GM12878 (cell line): ENCODE measurements at regions not wholly inside any gene's neighbourhood (a gene's known extent, or its start where the extent isn't known, plus 50 kb on each side); places are given as distances from the start of the nearest gene placed in this dataset.

ENCODE experiments used
- ATAC-seq: fragments of 200-7000 bp; cut with Tn5 transposase; 3 replicates; pipeline ENCODE4 v1.9.1; 2020; ENCODE audit warnings: mild to moderate bottlenecking, moderate library complexity
- BruUV-seq: library from RNA; stranded (reverse); fragments of 400-500 nt; replicated peaks from 2 replicates; lab custom pipeline; 2021; lab: Mats Ljungman, UMichigan
- CTCF ChIA-PET: fragments of 300-600 bp; sonication (Branson Sonifier 250); formaldehyde crosslinking; extraction: SDS; loops from one replicate; lab custom pipeline; 2021; ENCODE audit warnings: inconsistent platforms; lab: Yijun Ruan, JAX
- POLR2A ChIA-PET: fragments of 350-600 bp; formaldehyde crosslinking; extraction: SDS; loops from one replicate; lab custom pipeline; 2021; ENCODE audit warnings: inconsistent platforms; lab: Charles Lee
- RAD21 ChIA-PET: fragments of 300-600 bp; sonication (Branson Sonifier 250); formaldehyde crosslinking; loops from one replicate; lab custom pipeline; 2023; ENCODE audit warnings: antibody characterized with exemption; ENCODE audit not compliant: unreplicated experiment; lab: Charles Lee
- SMC1A ChIA-PET: fragments of 300-600 bp; sonication (Branson Sonifier 250); formaldehyde crosslinking; loops from one replicate; lab custom pipeline; 2023; ENCODE audit not compliant: unreplicated experiment, uncharacterized antibody; lab: Charles Lee
- DNase-seq: peaks from one replicate; pipeline ENCODE4 v3.0.0-alpha.2; 2011; ENCODE audit warnings: low read depth, low spot score
- FAIRE-seq: peaks from 3 replicates; lab custom pipeline; 2011; peaks lifted over from hg19 to GRCh38; lab: Jason Lieb, UNC
- H2AFZ ChIP-seq: 2 replicates; pipeline ENCODE4 v1.6.0; 2011; ENCODE audit warnings: low read depth, low read length, control low read depth; ENCODE audit not compliant: control insufficient read depth
- H3K27ac ChIP-seq: 2 replicates; pipeline ENCODE4 v1.5.1; 2011; ENCODE audit warnings: control low read depth; ENCODE audit not compliant: control insufficient read depth, insufficient read depth
- H3K27me3 ChIP-seq, 2 experiments: replicated peaks in 1 of 2; 2 replicates each; pipeline versions ENCODE4 v1.6.0 to v1.6.1; 2011; ENCODE audit warnings: low read length in 1 of 2; ENCODE audit not compliant: control insufficient read depth in 2 of 2, insufficient read depth in 2 of 2
- H3K36me3 ChIP-seq, 2 experiments: 2 replicates each; pipeline ENCODE4 v1.5.1; 2011; ENCODE audit warnings: low read length in 1 of 2; ENCODE audit not compliant: control insufficient read depth in 2 of 2, insufficient read depth in 2 of 2
- H3K4me1 ChIP-seq: 2 replicates; pipeline ENCODE4 v1.6.1; 2011; ENCODE audit warnings: mild to moderate bottlenecking, low read length, moderate library complexity, mixed read lengths; ENCODE audit not compliant: control insufficient read depth, insufficient read depth
- H3K4me2 ChIP-seq: 2 replicates; pipeline ENCODE4 v1.6.0; 2011; ENCODE audit warnings: control low read depth; ENCODE audit not compliant: control insufficient read depth, insufficient read depth
- H3K4me3 ChIP-seq: fragments of 200-600 bp; sonication (generic); 2 replicates; pipeline ENCODE4 v1.5.1; 2016
- H3K79me2 ChIP-seq: 2 replicates; pipeline ENCODE4 v1.6.0; 2011; ENCODE audit warnings: low read length; ENCODE audit not compliant: control insufficient read depth, insufficient read depth
- H3K9ac ChIP-seq: 2 replicates; pipeline ENCODE4 v1.8.0; 2011; ENCODE audit warnings: low read length, control low read depth, mixed read lengths; ENCODE audit not compliant: control insufficient read depth, insufficient read depth
- H3K9me3 ChIP-seq: replicated peaks from 3 replicates; pipeline ENCODE4 v1.5.1; 2011; ENCODE audit warnings: mild to moderate bottlenecking, low read length; ENCODE audit not compliant: control insufficient read depth, insufficient read depth
- H4K20me1 ChIP-seq: 2 replicates; pipeline ENCODE4 v1.6.0; 2011; ENCODE audit not compliant: control insufficient read depth, insufficient read depth
- BCL3 ChIP-seq: IDR thresholded peaks from 2 replicates; pipeline ENCODE4 v1.6.1; 2011; ENCODE audit warnings: borderline replicate concordance, low read depth, mild to moderate bottlenecking, moderate library complexity, low read length; ENCODE audit not compliant: insufficient read depth, poor library complexity, severe bottlenecking
- CBX3 ChIP-seq: fragments of 200-600 bp; sonication (generic); IDR thresholded peaks from 2 replicates; pipeline ENCODE4 v1.6.1; 2016; ENCODE audit warnings: low read depth, borderline replicate concordance
- IKZF1 ChIP-seq: fragments of 450-650 bp; conservative IDR thresholded peaks from 2 replicates; pipeline ENCODE4 v1.6.1; 2017; ENCODE audit warnings: antibody characterized with exemption, mild to moderate bottlenecking
- KLF5 ChIP-seq: fragments of 450-650 bp; IDR thresholded peaks from 2 replicates; pipeline ENCODE4 v1.6.1; 2014; ENCODE audit warnings: mild to moderate bottlenecking; ENCODE audit not compliant: partially characterized antibody
- LARP7 ChIP-seq: fragments of 450-650 bp; IDR thresholded peaks from 2 replicates; pipeline ENCODE4 v1.6.1; 2017; ENCODE audit warnings: mild to moderate bottlenecking
- NFYB ChIP-seq: IDR thresholded peaks from 2 replicates; pipeline ENCODE4 v1.6.1; 2011; ENCODE audit warnings: low read depth, mild to moderate bottlenecking, low read length, improper control_type of control experiment, moderate library complexity; ENCODE audit not compliant: insufficient read depth
- PAX8 ChIP-seq: fragments of 450-650 bp; IDR thresholded peaks from 2 replicates; pipeline ENCODE4 v1.6.1; 2017; ENCODE audit warnings: mild to moderate bottlenecking, moderate library complexity
- SUZ12 ChIP-seq: fragments of 200-600 bp; sonication (generic); IDR thresholded peaks from one replicate; pipeline ENCODE4 v1.6.1; 2018; ENCODE audit warnings: antibody characterized with exemption, mild to moderate bottlenecking; ENCODE audit not compliant: unreplicated experiment
- TCF3 ChIP-seq: IDR thresholded peaks from 2 replicates; pipeline ENCODE4 v1.6.1; 2012; ENCODE audit warnings: low read depth, mild to moderate bottlenecking, low read length, borderline replicate concordance; ENCODE audit not compliant: insufficient read depth
- TCF7 ChIP-seq: IDR thresholded peaks from 2 replicates; pipeline ENCODE4 v1.6.1; 2014; ENCODE audit warnings: antibody characterized with exemption, borderline replicate concordance
- ZNF622 ChIP-seq: fragments of 450-650 bp; IDR thresholded peaks from 2 replicates; pipeline ENCODE4 v1.6.1; 2017; ENCODE audit warnings: mild to moderate bottlenecking, inconsistent platforms
- ZZZ3 ChIP-seq: IDR thresholded peaks from 2 replicates; pipeline ENCODE4 v1.6.1; 2011; ENCODE audit warnings: low read depth; ENCODE audit not compliant: control insufficient read depth, insufficient read length
- WGBS: methylation state at CpG from one replicate; pipeline ENCODE4 v1.1.6; 2016; ENCODE audit warnings: low lambda C conversion rate; ENCODE audit not compliant: insufficient replicate concordance, insufficient coverage; ENCODE audit errors: missing lambda C conversion rate; 5-methylcytosine and 5-hydroxymethylcytosine counted together
- in situ Hi-C: fragments of 300-500 bp; cut with MboI; formaldehyde crosslinking; loops from 9 replicates; pipeline ENCODE4 v1.14.3; 2018; ENCODE audit warnings: mixed read lengths
- intact Hi-C: fragments of 100-400 bp; cut with micrococcal nuclease; formaldehyde crosslinking; loops from one replicate; pipeline ENCODE4 v1.14.2; 2022; ENCODE audit not compliant: unreplicated experiment
- TF ChIP-seq, protein P1 (sequence below): fragments of 450-650 bp; IDR thresholded peaks from 2 replicates; pipeline ENCODE4 v1.6.1; 2018; ENCODE audit warnings: borderline replicate concordance, mild to moderate bottlenecking; ENCODE audit not compliant: partially characterized antibody

GRCh38 chr3:167187221-167187620 lies 192.9 kb downstream of the ZBBX start:
- DNase-seq (no peak), ATAC-seq (no peak), FAIRE-seq (no peak)
- Histone ChIP-seq H2AFZ (no peak overlapping the region), H3K4me3 (no peak overlapping the region), H3K9ac (no peak overlapping the region), H3K4me2 (no peak overlapping the region), H3K9me3 (no peaks in the 10 kb centered on the region), H3K27me3 (no peaks in the 10 kb centered on the region), H4K20me1 (no peaks in the 10 kb centered on the region), H3K36me3 (no peaks in the 10 kb centered on the region), H3K27ac (no peak overlapping the region), H3K79me2 (no peaks in the 10 kb centered on the region), H3K4me1 (no peaks in the 10 kb centered on the region)
- ChIA-PET SMC1A (no interaction called here), RAD21 (no interaction called here), CTCF (no interaction called here), POLR2A (no interaction called here)
- intact Hi-C loops, result no loop called here
- TF ChIP-seq PAX8 (no peak), BCL3 (no peak), ZNF622 (no peak), IKZF1 (no peak), TCF7 (no peak), TCF3 (no peak), NFYB (no peak), KLF5 (no peak), LARP7 (no peak), ZZZ3 (no peak), CBX3 (no peak), SUZ12 (no peak)
- TF ChIP-seq, protein P1, sequence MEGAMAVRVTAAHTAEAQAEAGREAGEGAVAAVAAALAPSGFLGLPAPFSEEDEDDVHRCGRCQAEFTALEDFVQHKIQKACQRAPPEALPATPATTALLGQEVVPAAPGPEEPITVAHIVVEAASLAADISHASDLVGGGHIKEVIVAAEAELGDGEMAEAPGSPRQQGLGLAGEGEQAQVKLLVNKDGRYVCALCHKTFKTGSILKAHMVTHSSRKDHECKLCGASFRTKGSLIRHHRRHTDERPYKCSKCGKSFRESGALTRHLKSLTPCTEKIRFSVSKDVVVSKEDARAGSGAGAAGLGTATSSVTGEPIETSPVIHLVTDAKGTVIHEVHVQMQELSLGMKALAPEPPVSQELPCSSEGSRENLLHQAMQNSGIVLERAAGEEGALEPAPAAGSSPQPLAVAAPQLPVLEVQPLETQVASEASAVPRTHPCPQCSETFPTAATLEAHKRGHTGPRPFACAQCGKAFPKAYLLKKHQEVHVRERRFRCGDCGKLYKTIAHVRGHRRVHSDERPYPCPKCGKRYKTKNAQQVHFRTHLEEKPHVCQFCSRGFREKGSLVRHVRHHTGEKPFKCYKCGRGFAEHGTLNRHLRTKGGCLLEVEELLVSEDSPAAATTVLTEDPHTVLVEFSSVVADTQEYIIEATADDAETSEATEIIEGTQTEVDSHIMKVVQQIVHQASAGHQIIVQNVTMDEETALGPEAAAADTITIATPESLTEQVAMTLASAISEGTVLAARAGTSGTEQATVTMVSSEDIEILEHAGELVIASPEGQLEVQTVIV, result no peak
- BruUV-seq, result no TSS peak
- 28% methylated on average over 2 of the region's 2 CpGs for WGBS
- in situ Hi-C loops, result no loop called here
